Nephron progenitor cell (in vitro differentiated cells): ENCODE measurements at regions not wholly inside any gene's neighbourhood (a gene's known extent, or its start where the extent isn't known, plus 50 kb on each side); places are given as distances from the start of the nearest gene placed in this dataset.

Experiments
- DNase-seq: peaks from one replicate; pipeline ENCODE4 v3.0.0; 2021
- H3K27ac Mint-ChIP-seq: 2 replicates; pipeline ENCODE4 v1.8.0; 2021; ENCODE audit warnings: mild to moderate bottlenecking, moderate library complexity, mixed read lengths
- H3K27me3 Mint-ChIP-seq: 2 replicates; pipeline ENCODE4 v1.8.0; 2021; ENCODE audit warnings: mild to moderate bottlenecking, low read depth, mixed read lengths; ENCODE audit not compliant: poor library complexity
- H3K36me3 Mint-ChIP-seq: 2 replicates; pipeline ENCODE4 v1.8.0; 2021; ENCODE audit warnings: low read depth, mixed read lengths
- H3K4me1 Mint-ChIP-seq: 2 replicates; pipeline ENCODE4 v1.8.0; 2021; ENCODE audit warnings: mixed read lengths
- H3K4me3 Mint-ChIP-seq: 2 replicates; pipeline ENCODE4 v1.8.0; 2021; ENCODE audit warnings: mild to moderate bottlenecking, moderate library complexity, mixed read lengths
- H3K9me3 Mint-ChIP-seq: 2 replicates; pipeline ENCODE4 v1.8.0; 2021; ENCODE audit warnings: mild to moderate bottlenecking, moderate library complexity, mixed read lengths
- CTCF ChIP-seq: fragments of 200-600 bp; sonication (generic); IDR thresholded peaks from 2 replicates; pipeline ENCODE4 v1.5.0; 2021; ENCODE audit warnings: antibody characterized with exemption

- TF ChIP-seq CTCF = no peak
- no peak overlapping the region for H3K27ac Mint-ChIP-seq
- H3K9me3 Mint-ChIP-seq = peaks cover 34% of the 10 kb centered on the region
Measured at GRCh38 chr18:43435851-43436250, 158.6 kb upstream of the SYT4 start.

GRCh38 chr18:43442131-43442530 is 164.8 kb upstream of the SYT4 start:
- peaks cover 32% of the 10 kb centered on the region for H3K9me3 Mint-ChIP-seq
- no peak overlapping the region for H3K27ac Mint-ChIP-seq
- no peak overlapping the region for H3K4me3 Mint-ChIP-seq
- H3K36me3 Mint-ChIP-seq = peaks cover 4% of the 10 kb centered on the region
- TF ChIP-seq CTCF = no peak
- H3K4me1 Mint-ChIP-seq = no peaks in the 10 kb centered on the region
- H3K27me3 Mint-ChIP-seq = peaks cover 3% of the 10 kb centered on the region
- no peak for DNase-seq

More at GRCh38 chr18:43435851-43436250, 158.6 kb upstream of the SYT4 start:
- no peak for DNase-seq
- no peaks in the 10 kb centered on the region for H3K4me1 Mint-ChIP-seq
- H3K36me3 Mint-ChIP-seq = peaks cover 4% of the 10 kb centered on the region
- H3K27me3 Mint-ChIP-seq = peaks cover 3% of the 10 kb centered on the region
- H3K4me3 Mint-ChIP-seq = no peak overlapping the region

- TF ChIP-seq CTCF = no peak
- H3K9me3 Mint-ChIP-seq = peaks cover 29% of the 10 kb centered on the region
- H3K27me3 Mint-ChIP-seq = peaks cover 3% of the 10 kb centered on the region
- no peaks in the 10 kb centered on the region for H3K4me1 Mint-ChIP-seq
- H3K4me3 Mint-ChIP-seq = no peak overlapping the region
- H3K27ac Mint-ChIP-seq = no peak overlapping the region
- no peak for DNase-seq
- H3K36me3 Mint-ChIP-seq = peaks cover 4% of the 10 kb centered on the region
Measured at GRCh38 chr18:43442571-43442970, 165.3 kb upstream of the SYT4 start.

- TF ChIP-seq CTCF = no peak
- Mint-ChIP-seq H3K4me1 (no peaks in the 10 kb centered on the region), H3K27me3 (no peaks in the 10 kb centered on the region), H3K36me3 (no peaks in the 10 kb centered on the region), H3K9me3 (peaks cover 23% of the 10 kb centered on the region), H3K27ac (no peak overlapping the region), H3K4me3 (no peak overlapping the region)
- no peak for DNase-seq
Measured at GRCh38 chr18:43465483-43465882, 188.2 kb upstream of the SYT4 start.

GRCh38 chr18:43471873-43472272 is 194.6 kb upstream of the SYT4 start:
- H3K27me3 Mint-ChIP-seq = peaks cover 3% of the 10 kb centered on the region
- no peaks in the 10 kb centered on the region for H3K4me1 Mint-ChIP-seq
- H3K4me3 Mint-ChIP-seq = no peak overlapping the region
- no peak overlapping the region for H3K27ac Mint-ChIP-seq
- no peak for DNase-seq
- no peaks in the 10 kb centered on the region for H3K9me3 Mint-ChIP-seq
- no peak for TF ChIP-seq CTCF
- H3K36me3 Mint-ChIP-seq = no peaks in the 10 kb centered on the region

GRCh38 chr18:43481069-43481468 is 203.8 kb upstream of the SYT4 start:
- TF ChIP-seq CTCF = no peak
- no peaks in the 10 kb centered on the region for H3K4me1 Mint-ChIP-seq
- peaks cover 16% of the 10 kb centered on the region for H3K9me3 Mint-ChIP-seq
- no peak for DNase-seq
- H3K4me3 Mint-ChIP-seq = no peak overlapping the region
- no peaks in the 10 kb centered on the region for H3K36me3 Mint-ChIP-seq
- no peak overlapping the region for H3K27ac Mint-ChIP-seq
- H3K27me3 Mint-ChIP-seq = peaks cover 4% of the 10 kb centered on the region
